ENCODE measurements at regions not wholly inside any gene's neighbourhood (a gene's known extent, or its start where the extent isn't known, plus 50 kb on each side); places are given as distances from the start of the nearest gene placed in this dataset.

DNA sequence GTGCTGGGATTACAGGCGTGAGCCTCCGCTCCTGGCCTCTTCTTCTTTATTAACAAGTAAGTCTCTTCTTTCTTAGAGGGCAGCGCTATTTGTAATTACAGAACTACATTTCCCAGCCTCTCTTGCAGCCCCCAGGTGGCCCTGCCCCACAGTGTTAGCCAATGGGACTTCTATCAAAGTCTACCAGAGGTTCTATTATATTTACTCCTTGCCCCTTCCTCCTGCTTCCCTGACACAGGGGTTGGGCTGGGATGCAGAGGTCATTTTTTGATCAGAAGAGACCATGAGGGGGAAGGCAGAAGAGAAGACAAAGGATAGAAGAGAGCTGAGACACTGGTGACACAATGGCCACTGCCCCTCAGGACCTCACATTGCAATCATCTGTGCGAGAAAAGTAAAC is 224.2 kb downstream of the SYK start:
- no peak for DNase-seq

DNA sequence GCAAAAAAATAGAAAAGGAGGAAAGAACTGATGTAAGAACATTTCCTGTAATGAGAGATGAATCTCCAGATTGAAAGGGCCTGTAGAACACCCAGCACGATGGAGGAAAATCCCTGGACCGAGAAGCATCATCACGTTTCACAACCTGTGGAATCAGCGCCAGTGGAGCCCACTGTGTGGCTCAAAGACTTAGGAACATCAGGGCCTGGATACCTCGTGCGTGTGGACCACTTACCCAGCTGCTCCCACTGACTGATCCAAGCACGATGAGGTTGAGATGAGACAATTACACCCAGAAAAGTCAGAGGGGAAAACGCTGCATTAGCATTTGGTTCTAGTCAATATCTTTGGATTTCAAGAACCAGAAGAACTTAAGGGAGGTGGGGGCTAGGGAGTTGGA is 224.6 kb downstream of the SYK start:
- DNase-seq: no peak

DNA sequence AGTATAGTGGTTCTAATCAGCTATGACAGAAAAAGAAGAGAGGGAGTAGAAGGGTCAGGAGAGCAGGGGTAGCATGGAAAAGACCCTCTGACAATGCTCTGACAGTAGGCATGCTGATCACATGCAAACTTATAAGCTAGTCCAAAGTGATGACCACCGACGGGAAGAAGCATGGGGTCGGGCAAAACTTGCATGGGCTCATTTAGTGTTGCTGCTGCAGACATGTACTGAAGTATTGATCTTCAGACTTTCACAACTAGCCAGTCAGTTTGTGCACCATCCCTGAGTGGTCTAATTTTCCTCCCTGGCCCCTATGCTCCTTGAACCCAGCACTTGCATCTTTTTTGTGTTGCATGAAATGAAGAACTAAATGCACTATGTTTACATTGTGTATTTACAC is 225.4 kb downstream of the SYK start:
- DNase-seq: no peak

DNA sequence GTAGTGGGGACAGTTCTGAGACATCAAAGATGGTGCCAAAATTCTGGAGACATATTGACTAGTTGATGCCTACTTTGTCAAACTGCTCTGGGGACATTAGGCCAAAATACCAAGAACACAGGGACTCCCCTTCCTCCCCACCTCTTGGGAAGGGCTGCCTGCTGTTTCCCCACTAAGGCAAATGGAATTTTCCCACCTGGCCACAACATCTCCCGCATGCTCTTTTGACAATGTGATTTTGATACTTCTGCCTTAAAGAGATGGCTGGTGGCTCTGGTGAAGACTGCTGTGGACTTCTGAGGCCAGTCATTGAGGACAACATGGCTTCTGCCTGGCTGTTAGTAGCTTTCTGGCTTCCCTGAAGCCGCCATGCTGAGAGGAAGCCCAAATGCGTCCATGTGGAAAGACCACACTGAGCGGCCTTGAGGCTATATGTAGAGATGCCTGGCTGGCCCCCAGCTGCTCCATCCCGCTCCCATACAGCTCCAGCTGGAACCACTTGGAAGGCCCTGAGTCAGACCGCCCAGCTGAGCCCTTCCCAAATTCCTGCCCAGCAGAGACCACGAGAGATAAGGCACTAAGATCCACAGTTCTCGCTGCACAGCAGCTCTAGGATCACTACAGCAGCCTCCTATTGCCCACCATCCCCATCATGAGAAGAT is 226.7 kb downstream of the SYK start:
- no peak for DNase-seq

DNA sequence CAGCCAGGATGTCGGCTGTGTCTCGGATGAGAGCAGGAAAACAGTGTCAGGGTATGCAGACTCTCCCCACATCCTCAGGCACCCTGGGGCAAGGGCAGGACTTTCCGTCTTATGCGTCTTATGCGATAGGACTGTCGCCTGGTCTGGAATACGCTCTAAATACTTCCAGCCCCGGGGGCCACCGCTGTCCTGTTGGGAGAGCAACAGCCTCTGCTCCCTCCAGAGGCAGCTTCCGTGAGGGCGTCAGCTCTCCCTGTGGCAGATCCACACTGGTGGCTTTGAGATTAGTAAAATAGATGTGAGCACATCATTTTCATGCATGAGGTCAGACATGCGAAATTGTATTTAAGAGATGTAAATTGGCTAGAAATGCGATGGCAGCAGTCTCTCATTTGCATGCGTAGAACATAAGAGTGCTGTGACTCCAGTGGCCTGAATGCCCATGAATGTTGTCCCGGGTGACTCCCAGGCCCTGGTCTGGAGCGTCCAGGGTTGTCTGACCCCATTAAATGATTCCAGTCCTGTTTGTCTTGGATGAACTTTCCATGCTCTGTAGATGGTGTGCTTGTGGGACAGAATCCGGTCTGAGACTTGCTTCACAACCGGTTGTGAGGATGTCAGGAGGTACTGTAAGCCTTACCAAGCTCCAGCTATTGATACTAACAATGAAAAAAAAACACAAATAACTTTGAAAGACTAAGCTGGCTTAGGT is 228.2 kb downstream of the SYK start:
- DNase-seq: no peak

DNA sequence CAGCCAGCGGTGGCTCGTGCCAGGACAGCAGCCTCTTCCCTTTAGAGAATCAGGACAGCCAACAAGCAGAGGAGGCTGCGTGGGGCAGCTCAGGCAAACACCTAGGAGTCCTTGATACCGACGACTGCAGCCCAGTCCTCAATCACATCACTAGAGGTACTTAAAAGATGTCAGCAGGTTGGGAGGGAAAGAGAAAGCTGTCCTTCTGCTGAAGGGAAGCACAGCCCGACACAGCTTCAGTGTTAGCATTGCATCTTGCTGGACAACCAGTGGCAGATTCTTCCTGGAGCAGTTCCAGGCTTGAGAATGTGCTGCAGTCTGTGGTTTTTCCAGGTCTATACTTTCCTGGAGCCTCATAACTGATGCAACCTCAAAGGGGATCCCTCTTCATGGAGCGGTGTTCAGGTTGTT is 230.5 kb downstream of the SYK start:
- DNase-seq: no peak

DNA sequence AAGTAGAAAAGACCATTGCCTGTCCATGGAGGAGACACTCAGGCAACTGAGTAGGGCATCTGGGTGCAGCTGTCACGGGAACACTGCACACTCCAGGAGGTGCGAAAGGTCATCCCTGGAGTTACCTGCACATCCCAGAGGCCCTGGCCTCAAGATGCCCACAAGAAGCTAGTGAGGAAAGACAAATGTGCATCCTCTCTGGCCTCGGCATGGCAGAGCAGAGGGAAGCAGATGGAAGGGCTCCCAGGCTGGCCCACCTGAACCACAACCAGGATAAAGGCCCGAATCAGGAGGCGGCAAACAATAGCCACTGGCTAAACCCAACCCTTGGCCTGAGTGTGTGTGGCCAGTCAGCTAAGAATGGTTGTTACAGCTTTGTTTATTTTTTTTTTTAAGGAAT is 231.7 kb downstream of the SYK start:
- DNase-seq: no peak

DNA sequence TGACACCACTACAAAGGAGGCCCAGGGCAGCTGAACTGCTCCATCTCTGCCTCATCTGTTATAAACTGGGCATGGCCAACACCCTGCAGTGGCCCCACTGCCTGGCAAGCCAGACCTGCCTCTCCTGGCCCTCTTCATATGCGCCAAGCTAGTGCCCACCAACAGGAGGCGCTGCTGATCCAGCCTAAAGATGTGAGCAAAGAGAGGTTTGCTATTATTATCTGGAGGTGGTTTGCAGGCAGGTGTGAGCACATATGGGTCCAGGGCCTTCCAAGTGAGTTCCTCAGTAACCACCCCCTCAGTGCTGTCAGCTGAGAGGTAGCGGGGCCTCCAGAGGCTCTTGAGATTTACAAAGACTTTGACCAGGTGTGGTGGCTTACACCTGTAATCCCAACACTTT is 232.2 kb downstream of the SYK start:
- peak; percentile 49 for DNase-seq

DNA sequence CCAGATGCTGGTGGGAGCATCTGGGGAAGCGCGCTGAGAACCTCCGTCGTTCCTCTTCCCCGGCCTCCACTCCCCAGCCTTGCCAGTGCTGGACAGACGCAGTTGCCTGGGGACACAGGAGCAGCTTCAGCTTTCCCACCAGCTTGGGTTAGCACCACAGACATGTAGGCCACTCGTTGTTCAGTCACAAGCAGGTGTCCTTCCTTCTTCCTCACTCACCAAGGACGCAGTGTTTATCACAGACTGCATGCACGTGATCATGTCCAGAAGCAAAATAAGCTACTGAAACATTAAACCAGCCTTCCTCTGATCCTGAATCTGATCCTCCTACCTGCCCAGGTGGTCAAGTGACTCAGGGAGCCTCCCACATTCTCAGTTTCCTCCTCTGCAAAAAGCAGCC is 232.9 kb downstream of the SYK start:
- no peak for DNase-seq

DNA sequence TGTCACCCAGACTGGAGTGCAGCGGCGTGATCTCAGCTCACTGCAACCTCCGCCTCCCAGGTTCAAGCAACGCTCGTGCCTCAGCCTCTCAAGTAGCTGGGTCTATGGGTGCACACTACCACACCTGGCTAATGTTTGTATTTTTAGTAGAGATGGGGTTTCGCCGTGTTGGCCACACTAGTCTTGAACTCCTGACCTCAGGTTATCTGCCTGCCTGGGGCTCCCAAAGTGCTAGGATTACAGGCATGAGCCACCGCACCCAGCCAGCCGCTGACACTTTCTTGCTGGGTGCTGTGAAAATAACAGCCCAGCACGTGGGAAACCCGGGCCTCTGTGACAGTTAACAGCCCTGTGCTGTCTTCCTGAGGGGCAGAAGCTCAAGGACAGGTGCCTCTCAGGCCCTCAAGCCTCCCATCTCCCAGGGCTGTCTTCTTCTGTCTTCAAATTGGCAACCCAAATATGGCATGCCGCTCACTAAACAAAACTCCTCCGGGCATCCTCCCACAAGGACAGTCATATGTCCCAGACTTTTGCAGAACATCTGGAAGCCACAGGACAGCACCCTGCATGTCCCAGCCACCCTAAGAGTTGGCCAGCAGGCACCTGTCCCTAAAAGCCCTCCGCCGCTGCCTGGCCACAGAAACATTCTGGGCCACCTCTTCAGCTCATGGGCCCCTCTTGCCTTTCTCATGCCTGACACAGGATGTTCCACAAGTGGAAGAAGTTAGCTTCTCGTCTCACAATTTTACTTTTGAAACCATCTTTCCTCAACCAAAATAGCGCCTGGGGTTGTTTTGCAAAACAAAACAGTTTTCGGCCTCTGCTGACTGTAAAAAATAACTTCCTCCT is 233.6 kb downstream of the SYK start:
- DNase-seq: no peak

DNA sequence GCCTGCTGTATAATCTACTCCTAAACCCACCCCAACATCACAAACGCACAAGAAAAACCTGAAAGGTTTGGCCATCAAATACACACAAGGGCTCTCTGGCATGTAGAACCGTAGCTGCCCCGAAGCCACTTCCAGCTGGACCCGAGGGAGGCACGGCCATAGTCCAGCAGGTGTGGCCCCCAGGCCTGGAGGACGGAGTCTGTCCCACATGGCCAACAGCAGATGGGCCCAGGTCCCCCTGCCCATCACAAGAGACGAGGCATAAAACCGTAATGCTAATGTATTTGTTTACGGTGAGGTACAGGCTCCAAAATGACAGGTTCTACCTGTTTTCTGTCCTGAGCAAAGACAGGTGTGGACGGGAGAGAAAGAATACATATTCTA is 234.2 kb downstream of the SYK start:
- no peak for DNase-seq

DNA sequence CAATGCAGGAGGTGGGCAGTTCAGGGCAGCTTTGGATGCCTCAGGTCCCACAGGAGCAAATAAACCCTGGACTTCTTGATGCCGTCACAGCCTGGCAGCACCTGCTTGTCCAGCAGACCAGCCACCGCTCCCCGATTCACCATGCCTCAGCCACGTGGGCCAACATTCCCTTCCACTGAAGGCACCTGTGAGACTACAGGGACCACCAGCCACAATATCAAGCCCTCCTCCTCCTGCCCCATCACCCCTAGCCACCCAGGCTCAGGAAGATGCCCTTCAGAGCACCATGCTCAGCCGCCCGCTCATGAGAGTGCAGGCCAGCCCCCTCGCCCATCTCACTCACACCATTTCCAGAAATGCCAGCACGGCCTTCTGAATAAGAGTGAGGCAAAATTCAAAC is 234.7 kb downstream of the SYK start:
- no peak for DNase-seq

DNA sequence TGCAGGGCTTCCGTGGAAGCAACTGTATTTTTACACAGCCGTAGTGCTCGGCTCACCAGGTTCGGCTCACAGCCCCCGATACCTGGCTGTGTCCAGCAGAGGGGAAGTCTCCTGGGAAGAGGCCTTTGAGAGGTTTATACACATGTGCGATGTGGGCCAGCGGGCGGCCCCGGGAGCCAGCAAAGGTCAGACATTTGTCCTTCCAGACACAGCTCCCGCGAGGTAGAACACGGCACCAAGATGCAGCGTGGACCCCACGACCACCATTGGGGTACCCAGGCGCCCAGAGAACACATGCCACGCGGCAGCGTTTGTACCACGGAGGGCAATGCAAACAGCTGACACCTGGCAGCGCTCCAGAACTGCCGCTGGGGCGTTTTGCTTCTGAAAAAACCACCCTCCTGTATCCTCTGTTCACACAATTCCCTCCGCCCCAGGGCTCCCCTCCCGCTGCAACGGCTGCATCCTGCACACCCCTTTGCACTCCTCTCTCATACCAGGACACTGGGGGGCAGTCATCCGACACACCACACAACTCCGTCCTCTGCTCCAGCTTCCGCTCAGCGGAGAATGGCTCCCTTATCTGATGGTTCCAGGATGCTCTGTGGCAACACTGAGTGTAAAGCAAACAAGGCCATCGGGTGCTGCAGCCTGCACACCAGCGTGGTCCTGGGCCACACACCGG is 235.3 kb downstream of the SYK start:
- DNase-seq: peak; percentile 73

DNA sequence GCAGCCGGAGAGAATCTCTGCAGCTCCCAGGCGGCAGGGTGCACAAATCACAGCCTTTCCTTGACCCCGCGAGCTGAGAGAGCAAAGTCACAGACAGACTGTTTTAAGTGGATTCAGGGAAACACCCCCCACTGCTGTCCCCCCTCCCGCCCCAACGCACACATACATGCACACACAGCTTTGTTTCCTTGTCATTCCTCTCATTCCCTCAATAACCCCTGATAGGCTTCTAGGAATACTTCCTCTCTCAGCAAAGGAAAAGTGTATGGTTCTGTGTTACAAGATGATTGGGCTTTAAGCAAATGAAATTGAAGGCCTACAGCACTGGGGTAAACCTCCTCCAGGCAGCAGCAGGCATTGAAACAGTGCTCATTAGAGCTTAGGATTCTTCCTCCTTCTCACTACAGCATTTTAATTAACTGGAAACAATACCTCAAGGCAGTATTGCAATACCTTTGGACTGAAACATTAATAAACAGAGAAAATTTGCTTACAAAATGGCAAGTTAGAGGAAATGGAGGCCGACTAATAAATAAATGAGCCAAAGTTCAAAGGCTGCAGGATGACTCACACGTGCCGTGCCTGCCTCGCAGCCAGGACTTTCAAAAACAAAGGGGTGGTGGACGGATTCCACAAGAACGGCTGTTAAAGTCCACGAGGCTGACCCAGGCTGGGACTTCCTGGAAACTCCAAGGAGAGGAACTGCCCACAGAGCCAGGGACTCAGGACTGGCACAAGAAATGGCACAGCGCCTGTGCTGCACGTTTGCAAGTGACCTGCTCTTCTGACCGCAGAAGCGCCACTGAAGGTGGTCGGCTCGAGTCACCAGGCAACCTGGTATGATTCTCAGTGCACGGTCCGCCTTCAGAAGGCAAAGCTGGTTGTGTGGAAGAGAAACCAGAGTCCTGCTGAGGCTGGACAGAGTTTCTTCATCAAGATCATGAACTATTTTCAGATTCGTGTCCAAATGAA is 236.2 kb downstream of the SYK start:
- peak; percentile 51 for DNase-seq

DNA sequence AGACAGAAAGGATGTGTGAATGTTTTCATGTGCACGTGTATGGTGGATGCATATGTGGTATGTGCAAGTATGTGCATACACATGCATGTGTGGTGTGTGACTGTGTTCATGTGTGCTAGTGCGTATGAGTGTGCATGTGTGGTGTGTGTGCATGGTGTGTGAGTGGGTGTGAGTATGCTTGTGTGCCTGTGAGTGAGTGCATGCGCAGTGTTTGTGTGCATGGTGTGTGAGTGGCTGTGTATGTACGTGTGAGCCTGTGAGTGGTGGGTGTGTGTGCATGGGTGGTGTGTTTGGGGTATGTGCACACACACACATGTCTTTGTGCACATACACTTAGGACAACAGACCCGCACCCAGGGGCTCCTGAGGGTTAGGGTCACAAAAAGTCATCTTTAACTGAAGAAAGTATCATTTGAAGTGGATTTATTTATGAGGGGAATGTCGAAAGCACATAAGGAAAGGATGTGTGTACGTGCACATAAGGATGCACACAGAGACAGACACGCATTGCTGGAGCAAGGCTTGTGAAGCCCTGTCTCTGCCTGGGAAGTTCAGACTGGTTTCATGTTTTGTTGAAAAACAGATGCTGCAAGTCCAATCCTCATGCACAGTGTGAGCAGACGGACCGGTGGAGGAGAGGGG is 237.0 kb downstream of the SYK start:
- no peak for DNase-seq

DNA sequence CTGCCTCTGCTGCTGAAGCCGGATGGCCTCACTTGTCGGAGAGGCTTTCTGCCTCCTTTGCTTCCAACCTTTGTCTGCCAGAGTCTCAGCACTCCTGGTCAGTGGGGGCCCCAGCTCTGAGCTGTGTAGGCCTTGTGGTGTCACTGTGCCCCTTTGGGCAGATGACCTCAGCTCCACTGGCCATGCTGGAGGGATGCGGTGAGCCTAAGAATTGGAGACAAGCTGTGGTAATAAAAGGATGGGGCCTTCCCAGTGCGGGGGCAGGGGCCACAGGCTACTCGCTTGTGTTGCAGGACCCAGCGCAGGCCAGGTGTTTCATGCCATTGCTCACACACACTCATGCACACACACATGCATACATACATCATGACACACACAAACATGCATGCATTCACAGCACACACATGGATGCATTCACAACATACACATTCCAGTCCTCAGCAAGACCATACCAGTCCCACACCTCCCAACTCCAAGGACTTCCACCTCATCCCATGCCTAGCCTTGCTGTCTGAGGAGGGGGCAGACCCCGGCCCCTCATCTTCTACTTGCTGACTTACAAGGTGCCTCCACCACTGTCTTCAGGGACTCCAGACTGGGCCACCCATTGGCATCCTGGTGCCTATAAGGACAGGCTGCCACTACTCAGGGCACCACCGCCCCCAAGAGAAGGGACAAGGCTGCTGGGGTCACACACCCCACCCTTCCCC is 237.7 kb downstream of the SYK start:
- no peak for DNase-seq

DNA sequence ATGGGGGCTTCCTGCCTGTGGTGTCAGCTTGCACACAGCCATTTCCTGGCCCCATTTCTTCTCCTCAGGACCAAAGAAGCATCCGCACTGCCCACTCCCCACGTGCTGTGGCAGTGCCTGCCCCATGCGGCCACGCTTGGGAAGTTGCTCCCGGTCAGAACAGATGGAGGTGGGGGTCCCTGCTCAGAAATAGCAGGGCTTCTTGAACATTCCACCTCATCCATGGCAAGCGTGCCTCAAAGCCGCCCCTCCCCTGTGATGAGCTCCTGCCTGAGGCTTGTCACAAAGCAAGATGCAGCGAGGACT is 238.2 kb downstream of the SYK start:
- no peak for DNase-seq

DNA sequence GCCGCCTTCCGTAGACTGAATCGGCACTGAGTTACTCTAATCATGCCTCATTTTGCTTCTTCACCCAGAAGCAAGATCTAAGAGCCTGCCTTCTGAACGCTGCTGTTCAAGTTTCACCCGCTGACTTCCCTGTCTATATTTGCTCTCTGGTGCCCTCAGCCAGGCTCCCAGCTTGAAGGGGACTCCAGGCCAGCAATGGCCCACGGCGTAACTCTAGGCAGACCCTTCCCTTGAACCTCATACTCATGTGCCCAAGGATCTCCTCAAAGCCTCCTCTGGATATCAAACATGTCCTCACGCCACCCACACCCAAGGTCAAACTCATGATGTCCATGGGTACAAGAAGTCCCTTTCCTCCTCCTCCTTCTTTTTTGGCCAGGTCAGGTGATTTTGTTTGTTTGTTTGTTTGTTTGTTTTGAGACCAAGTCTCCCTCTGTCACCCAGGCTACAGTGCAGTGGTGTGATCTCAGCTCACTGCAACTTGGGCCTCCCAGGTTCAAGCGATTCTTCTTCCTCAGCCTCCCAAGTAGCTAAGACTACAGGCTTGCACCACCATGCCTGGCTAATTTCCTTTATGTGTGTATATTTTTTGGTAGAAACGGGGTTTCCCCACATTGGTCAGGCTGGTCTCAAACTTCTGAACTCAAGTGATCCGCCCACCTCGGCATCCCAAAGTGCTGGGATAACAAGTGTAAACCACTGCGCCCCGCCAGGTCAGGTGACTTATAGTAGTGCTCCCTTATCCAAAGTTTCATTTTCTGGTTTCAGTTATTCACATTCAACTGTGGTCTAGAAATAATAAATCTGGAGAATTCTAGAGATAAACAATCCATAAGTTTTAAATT is 239.0 kb downstream of the SYK start:
- peak; percentile 22 for DNase-seq

DNA sequence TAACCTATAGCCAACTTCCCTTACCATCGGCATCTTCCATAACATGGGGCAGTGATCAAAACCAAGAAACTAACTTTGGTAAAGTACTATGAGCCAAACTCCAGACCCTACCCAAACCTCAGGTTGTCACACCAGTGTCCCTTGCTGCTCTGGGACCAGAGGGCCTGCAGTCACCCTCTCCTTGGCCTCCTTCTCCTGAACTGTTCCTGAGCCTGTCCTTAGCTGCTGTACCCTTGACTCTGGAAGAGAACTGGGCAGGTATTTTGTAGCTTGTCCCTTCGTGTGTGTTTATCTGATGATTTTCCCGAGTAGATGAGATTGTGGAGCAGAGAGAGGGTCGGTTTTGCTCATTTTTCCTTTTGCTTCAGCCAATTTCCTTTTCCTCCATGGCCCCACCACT is 240.4 kb downstream of the SYK start:
- no peak for DNase-seq

DNA sequence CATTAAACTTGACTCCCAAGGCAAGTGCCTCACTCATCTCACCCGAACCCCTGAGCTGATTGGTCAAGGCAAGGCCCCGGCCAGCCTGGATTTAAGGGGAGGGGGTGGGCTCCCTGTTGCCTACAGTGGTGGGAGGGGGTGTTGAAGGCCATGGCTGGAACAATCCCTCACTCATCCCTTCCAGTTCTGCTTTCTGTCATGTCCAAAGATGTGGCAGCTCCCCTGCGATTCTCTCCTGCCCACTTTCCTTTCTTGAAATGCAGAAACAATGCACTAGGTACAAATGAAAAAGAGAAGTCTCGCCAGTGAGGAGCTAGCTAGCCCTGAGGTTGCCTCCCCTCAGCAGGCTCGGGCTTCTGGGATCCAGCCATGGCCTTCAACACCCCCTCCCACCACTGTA is 240.9 kb downstream of the SYK start:
- no peak for DNase-seq

Data from inflammatory macrophage treated with lipopolysaccharide for 4 hours (primary cell).